ENCODE measurements at regions not wholly inside any gene's neighbourhood (a gene's known extent, or its start where the extent isn't known, plus 50 kb on each side); places are given as distances from the start of the nearest gene placed in this dataset.
"Not testable (repeated sequence)": the region's sequence is repeated elsewhere in the genome, so short reads cannot be mapped to it uniquely, and the experiment has no call there.

- no peaks in the 10 kb centered on the region for H3K4me1 Mint-ChIP-seq
- Histone ChIP-seq H3K4me1 (ENCODE audit: insufficient read depth, low read length) (no peaks in the 10 kb centered on the region), H2BK12ac (ENCODE audit: insufficient read length, low read depth, low read length) (no peak overlapping the region), H2BK20ac (ENCODE audit: low read depth, low read length, poor library complexity, severe bottlenecking) (no peak overlapping the region), H3K23ac (ENCODE audit: insufficient read length, low read depth, low read length) (no peak overlapping the region), H4K8ac (replicated peaks; ENCODE audit: insufficient read length, low read depth, low read length) (no peak overlapping the region), H3K9me3 (ENCODE audit: control insufficient read depth, low read depth, low read length) (peaks cover 22% of the 10 kb centered on the region), H3K14ac (ENCODE audit: insufficient read depth, low read length) (no peak overlapping the region), H2AFZ (ENCODE audit: low read length) (no peak overlapping the region), H4K20me1 (ENCODE audit: control insufficient read depth, insufficient read depth, insufficient read length) (no peaks in the 10 kb centered on the region), H2BK120ac (ENCODE audit: low read depth, low read length, poor library complexity, severe bottlenecking) (no peak overlapping the region), H2BK15ac (ENCODE audit: low read depth, low read length) (no peak overlapping the region), H3K27me3 (ENCODE audit: insufficient read depth, low read length) (no peaks in the 10 kb centered on the region), H3K18ac (ENCODE audit: insufficient read length, low read depth, low read length) (no peak overlapping the region), H3K4me2 (ENCODE audit: insufficient read depth, insufficient read length, low read length) (no peak overlapping the region), H3K9ac (ENCODE audit: extremely low read depth, insufficient read length, low read length) (no peak overlapping the region), H2BK5ac (ENCODE audit: insufficient read length, low read length) (no peak overlapping the region), H3K23me2 (ENCODE audit: insufficient read length, low read depth, low read length, poor library complexity, severe bottlenecking) (no peaks in the 10 kb centered on the region), H3K27ac (ENCODE audit: insufficient read length, low read depth, low read length) (no peak overlapping the region), H3T11ph (ENCODE audit: low read length) (no peak overlapping the region), H3K4ac (ENCODE audit: low read depth, low read length) (no peak overlapping the region), H3K79me1 (ENCODE audit: insufficient read depth, low read depth, low read length, poor library complexity, severe bottlenecking) (no peaks in the 10 kb centered on the region), H2AK5ac (ENCODE audit: insufficient read length, low read length) (no peak overlapping the region), H3K56ac (ENCODE audit: insufficient read length, low read depth, low read length) (no peak overlapping the region), H3K79me2 (ENCODE audit: insufficient read depth, low read length) (no peaks in the 10 kb centered on the region), H4K5ac (ENCODE audit: insufficient read length, low read depth, low read length) (no peak overlapping the region), H4K91ac (ENCODE audit: insufficient read length, low read depth, low read length) (no peak overlapping the region)
- TF ChIP-seq, protein P1, sequence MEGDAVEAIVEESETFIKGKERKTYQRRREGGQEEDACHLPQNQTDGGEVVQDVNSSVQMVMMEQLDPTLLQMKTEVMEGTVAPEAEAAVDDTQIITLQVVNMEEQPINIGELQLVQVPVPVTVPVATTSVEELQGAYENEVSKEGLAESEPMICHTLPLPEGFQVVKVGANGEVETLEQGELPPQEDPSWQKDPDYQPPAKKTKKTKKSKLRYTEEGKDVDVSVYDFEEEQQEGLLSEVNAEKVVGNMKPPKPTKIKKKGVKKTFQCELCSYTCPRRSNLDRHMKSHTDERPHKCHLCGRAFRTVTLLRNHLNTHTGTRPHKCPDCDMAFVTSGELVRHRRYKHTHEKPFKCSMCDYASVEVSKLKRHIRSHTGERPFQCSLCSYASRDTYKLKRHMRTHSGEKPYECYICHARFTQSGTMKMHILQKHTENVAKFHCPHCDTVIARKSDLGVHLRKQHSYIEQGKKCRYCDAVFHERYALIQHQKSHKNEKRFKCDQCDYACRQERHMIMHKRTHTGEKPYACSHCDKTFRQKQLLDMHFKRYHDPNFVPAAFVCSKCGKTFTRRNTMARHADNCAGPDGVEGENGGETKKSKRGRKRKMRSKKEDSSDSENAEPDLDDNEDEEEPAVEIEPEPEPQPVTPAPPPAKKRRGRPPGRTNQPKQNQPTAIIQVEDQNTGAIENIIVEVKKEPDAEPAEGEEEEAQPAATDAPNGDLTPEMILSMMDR (conservative IDR thresholded peaks at IDR 0.05) = no peak
- no peaks in the 10 kb centered on the region; the same call in 1 of the 2 replicates for H3K27me3 Mint-ChIP-seq (ENCODE audit: low read depth)
- H3K36me3 Mint-ChIP-seq (ENCODE audit: insufficient read depth in 1 of 3, low read depth in 3 of 3) = peaks cover 1 to 16% (median 8%) of the 10 kb centered on the region in 3 experiments; a peak in 6 of 7 replicates
- H3K9me3 Mint-ChIP-seq = peaks cover 86 to 94% of the 10 kb centered on the region in 2 experiments
- no peak for DNase-seq
- H3K27ac Mint-ChIP-seq = no peak overlapping the region
- WGBS (ENCODE audit: extremely low coverage, insufficient read length, low lambda C conversion rate) = no CpG with 5 or more reads among the region's 2 CpGs
- H3K4me3 Mint-ChIP-seq = no peak overlapping the region
Measured at GRCh38 chr10:37442882-37443281, 317.5 kb downstream of the ANKRD30A start.

DNA sequence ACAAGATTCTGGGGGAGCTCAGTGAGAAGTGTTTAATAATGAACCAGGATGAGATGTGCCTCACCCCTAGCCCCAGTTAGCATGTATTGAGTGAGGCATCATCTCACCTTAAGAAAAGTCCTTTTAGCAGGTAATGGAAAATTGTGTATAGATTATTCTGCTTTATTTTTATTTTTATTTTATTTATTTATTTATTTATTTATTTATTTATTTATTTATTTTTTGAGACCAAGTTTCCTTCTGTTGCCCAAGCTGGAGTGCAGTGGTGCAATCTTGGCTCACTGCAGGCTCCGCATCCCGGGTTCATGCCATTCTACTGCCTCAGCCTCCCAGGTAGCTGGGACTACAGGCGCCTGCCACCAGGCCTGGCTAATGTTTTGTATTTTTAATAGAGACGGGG lies 315.8 kb downstream of the ANKRD30A start:
- H3K27me3 ChIP-seq (ENCODE audit: insufficient read depth, low read length); H3K27me3 Mint-ChIP-seq (ENCODE audit: low read depth): not testable (repeated sequence)

More for the DNA sequence above, 315.8 kb downstream of the ANKRD30A start:
- not testable (repeated sequence) for H3K4ac ChIP-seq (ENCODE audit: low read depth, low read length); H2BK12ac ChIP-seq (ENCODE audit: insufficient read length, low read depth, low read length); H3K27ac Mint-ChIP-seq; H2AK5ac ChIP-seq (ENCODE audit: insufficient read length, low read length); H3K4me3 Mint-ChIP-seq; H3T11ph ChIP-seq (ENCODE audit: low read length); H2BK5ac ChIP-seq (ENCODE audit: insufficient read length, low read length); H3K4me2 ChIP-seq (ENCODE audit: insufficient read depth, insufficient read length, low read length); H4K5ac ChIP-seq (ENCODE audit: insufficient read length, low read depth, low read length); H3K79me2 ChIP-seq (ENCODE audit: insufficient read depth, low read length); H2AFZ ChIP-seq (ENCODE audit: low read length); H2BK20ac ChIP-seq (ENCODE audit: low read depth, low read length, poor library complexity, severe bottlenecking); H2BK15ac ChIP-seq (ENCODE audit: low read depth, low read length); H3K18ac ChIP-seq (ENCODE audit: insufficient read length, low read depth, low read length); H3K4me1 Mint-ChIP-seq; H3K23ac ChIP-seq (ENCODE audit: insufficient read length, low read depth, low read length); H3K79me1 ChIP-seq (ENCODE audit: insufficient read depth, low read depth, low read length, poor library complexity, severe bottlenecking); H2BK120ac ChIP-seq (ENCODE audit: low read depth, low read length, poor library complexity, severe bottlenecking); H3K56ac ChIP-seq (ENCODE audit: insufficient read length, low read depth, low read length); H3K4me1 ChIP-seq (ENCODE audit: insufficient read depth, low read length); H3K14ac ChIP-seq (ENCODE audit: insufficient read depth, low read length); DNase-seq; H4K8ac ChIP-seq (replicated peaks; ENCODE audit: insufficient read length, low read depth, low read length); H4K91ac ChIP-seq (ENCODE audit: insufficient read length, low read depth, low read length); H3K23me2 ChIP-seq (ENCODE audit: insufficient read length, low read depth, low read length, poor library complexity, severe bottlenecking); H4K20me1 ChIP-seq (ENCODE audit: control insufficient read depth, insufficient read depth, insufficient read length); H3K9ac ChIP-seq (ENCODE audit: extremely low read depth, insufficient read length, low read length); H3K27ac ChIP-seq (ENCODE audit: insufficient read length, low read depth, low read length)
- peaks cover 86 to 93% of the 10 kb centered on the region in 2 experiments for H3K9me3 Mint-ChIP-seq
- no CpG with 5 or more reads among the region's 4 CpGs for WGBS (ENCODE audit: extremely low coverage, insufficient read length, low lambda C conversion rate)
- peaks cover 0 to 13% (median 8%) of the 10 kb centered on the region in 3 experiments; a peak in 5 of 7 replicates for H3K36me3 Mint-ChIP-seq (ENCODE audit: insufficient read depth in 1 of 3, low read depth in 3 of 3)
- peaks cover 29% of the 10 kb centered on the region for H3K9me3 ChIP-seq (ENCODE audit: control insufficient read depth, low read depth, low read length)

All from H9 (cell line).